GM13976 (cell line): ENCODE measurements at regions not wholly inside any gene's neighbourhood (a gene's known extent, or its start where the extent isn't known, plus 50 kb on each side); places are given as distances from the start of the nearest gene placed in this dataset.

Experiments used
- DNase-seq: peaks from one replicate; pipeline ENCODE4 v3.0.0; 2012; ENCODE audit warnings: low spot score
- CTCF ChIP-seq: IDR thresholded peaks from 2 replicates; pipeline ENCODE4 v1.5.1; 2012; ENCODE audit warnings: borderline replicate concordance, mild to moderate bottlenecking; ENCODE audit not compliant: insufficient read depth; ENCODE audit errors: extremely low read depth, missing control alignments, control extremely low read depth
- in situ Hi-C: fragments of 300-500 bp; cut with MboI; formaldehyde crosslinking; loops from one replicate; pipeline ENCODE4 v1.12.0; 2022; ENCODE audit warnings: low sequenced_read_pairs, mixed read lengths, inconsistent platforms; ENCODE audit not compliant: unreplicated experiment

GRCh38 chr20:12177657-12178293, 260.1 kb downstream of the BTBD3 start:
- TF ChIP-seq CTCF: no peak
- in situ Hi-C loops: no loop called here
- DNase-seq: no peak

GRCh38 chr20:12179692-12180091, 262.0 kb downstream of the BTBD3 start:
- DNase-seq: no peak
- in situ Hi-C loops: no loop called here
- no peak for TF ChIP-seq CTCF

GRCh38 chr20:12180107-12180661, 262.5 kb downstream of the BTBD3 start:
- in situ Hi-C loops: no loop called here
- TF ChIP-seq CTCF: no peak
- DNase-seq: no peak

- in situ Hi-C loops: no loop called here
- TF ChIP-seq CTCF: no peak
These were observed 280.6 kb downstream of the BTBD3 start for GRCh38 chr20:12198281-12198680.

GRCh38 chr20:12199703-12200102, 282.0 kb downstream of the BTBD3 start:
- DNase-seq: no peak
- in situ Hi-C loops: no loop called here
- no peak for TF ChIP-seq CTCF

More at GRCh38 chr20:12198281-12198680, 280.6 kb downstream of the BTBD3 start:
- no peak for DNase-seq

- TF ChIP-seq CTCF: no peak
- in situ Hi-C loops: no loop called here
- no peak for DNase-seq
These were observed 283.7 kb downstream of the BTBD3 start for GRCh38 chr20:12201289-12201991.
